ENCODE measurements at regions not wholly inside any gene's neighbourhood (a gene's known extent, or its start where the extent isn't known, plus 50 kb on each side); places are given as distances from the start of the nearest gene placed in this dataset.

DNA sequence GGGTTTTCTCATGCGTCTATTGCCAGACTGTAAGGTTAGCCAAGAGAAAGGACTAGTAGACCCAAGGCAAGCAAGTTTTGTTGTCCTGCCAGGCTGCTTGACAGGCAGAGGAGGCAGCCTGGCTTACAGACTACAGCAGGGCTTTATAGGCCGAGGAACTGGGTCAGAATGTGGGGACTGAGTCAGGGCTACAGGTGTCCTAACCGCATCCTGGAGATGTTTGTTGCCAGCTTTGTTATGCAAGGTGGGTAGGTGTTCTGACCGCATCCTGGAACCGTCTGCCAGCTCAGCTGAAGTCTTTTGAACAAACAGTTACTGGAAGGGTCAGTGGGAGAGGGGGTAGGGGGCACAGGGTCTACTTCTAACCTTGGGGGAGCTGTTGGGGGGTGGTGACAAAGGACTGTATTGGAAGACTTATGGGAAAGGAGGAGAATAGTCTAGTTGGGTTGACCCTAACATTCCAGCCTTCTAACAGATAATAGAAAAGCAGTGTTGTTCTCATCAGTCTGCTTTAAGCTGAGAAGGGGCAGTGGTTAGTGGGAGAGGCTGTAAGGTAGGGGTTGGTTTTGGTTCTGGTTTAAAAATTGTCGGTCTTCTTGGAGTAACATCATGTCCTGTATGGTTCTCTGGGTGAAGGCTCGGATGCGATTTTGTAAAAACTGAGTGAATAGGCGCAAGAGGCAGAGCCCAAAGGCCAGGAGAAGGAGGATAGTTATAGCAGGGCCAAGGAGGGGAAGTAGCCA lies 913.8 kb upstream of the SLITRK5 start:
- no peak for DNase-seq
- H3K27me3 Mint-ChIP-seq (ENCODE audit: insufficient read depth), result no peaks in the 10 kb centered on the region
- no peak overlapping the region for H3K4me3 Mint-ChIP-seq
- H3K9me3 Mint-ChIP-seq, result peaks cover 51% of the 10 kb centered on the region
- TF ChIP-seq, protein P1, sequence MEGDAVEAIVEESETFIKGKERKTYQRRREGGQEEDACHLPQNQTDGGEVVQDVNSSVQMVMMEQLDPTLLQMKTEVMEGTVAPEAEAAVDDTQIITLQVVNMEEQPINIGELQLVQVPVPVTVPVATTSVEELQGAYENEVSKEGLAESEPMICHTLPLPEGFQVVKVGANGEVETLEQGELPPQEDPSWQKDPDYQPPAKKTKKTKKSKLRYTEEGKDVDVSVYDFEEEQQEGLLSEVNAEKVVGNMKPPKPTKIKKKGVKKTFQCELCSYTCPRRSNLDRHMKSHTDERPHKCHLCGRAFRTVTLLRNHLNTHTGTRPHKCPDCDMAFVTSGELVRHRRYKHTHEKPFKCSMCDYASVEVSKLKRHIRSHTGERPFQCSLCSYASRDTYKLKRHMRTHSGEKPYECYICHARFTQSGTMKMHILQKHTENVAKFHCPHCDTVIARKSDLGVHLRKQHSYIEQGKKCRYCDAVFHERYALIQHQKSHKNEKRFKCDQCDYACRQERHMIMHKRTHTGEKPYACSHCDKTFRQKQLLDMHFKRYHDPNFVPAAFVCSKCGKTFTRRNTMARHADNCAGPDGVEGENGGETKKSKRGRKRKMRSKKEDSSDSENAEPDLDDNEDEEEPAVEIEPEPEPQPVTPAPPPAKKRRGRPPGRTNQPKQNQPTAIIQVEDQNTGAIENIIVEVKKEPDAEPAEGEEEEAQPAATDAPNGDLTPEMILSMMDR (IDR thresholded peaks at IDR 0.05), result no peak
- no peak overlapping the region for H3K27ac Mint-ChIP-seq
- peaks cover 5% of the 10 kb centered on the region; the same call in 1 of the 2 replicates for H3K36me3 Mint-ChIP-seq (ENCODE audit: low read depth)
- H3K4me1 Mint-ChIP-seq (ENCODE audit: low read depth), result no peaks in the 10 kb centered on the region

DNA sequence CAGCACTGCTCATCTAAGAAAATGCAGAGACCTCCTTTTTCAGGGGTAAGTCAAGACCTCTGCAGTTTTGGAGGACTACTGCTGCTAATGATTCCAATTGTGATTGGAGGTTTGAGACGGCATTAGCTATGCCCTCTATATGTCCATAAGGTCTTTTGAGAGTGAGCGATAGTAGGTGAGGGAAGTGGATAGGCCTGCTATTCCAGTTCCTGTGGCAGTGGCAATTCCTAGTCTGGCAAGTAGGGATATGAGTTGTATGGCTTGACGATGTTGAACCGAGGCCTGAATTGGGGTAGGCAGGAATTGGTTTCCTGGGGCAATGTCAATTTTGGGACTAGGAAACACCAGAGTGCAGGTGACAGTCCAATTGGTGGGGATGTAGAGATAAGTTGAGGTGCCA lies 913.1 kb upstream of the SLITRK5 start:
- no peak for DNase-seq
- no peaks in the 10 kb centered on the region for H3K27me3 Mint-ChIP-seq (ENCODE audit: insufficient read depth)
- TF ChIP-seq, protein P1 (IDR thresholded peaks at IDR 0.05), result no peak
- peaks cover 5% of the 10 kb centered on the region; the same call in 1 of the 2 replicates for H3K36me3 Mint-ChIP-seq (ENCODE audit: low read depth)
- H3K9me3 Mint-ChIP-seq, result peaks cover 53% of the 10 kb centered on the region
- H3K4me3 Mint-ChIP-seq, result no peak overlapping the region
- H3K4me1 Mint-ChIP-seq (ENCODE audit: low read depth), result no peaks in the 10 kb centered on the region
- no peak overlapping the region for H3K27ac Mint-ChIP-seq

DNA sequence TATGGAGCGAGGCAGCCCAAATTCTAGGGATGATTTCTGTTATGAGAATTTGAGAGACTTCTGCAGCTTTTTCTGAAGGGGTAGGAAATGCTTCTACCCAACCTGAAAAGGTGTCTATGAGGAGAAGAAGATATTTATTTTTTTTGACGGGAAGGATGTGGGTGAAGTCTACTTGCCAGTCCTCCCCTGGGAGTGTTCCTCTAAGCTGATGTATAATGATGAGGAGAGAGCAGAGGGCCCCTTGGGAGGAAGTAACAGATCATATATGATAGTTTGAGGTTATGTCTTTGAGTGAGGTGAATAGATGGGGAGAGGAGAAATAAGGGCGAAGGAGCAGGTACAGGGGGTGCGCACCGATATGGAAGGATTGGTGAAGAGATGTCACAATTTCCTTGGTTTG lies 910.6 kb upstream of the SLITRK5 start:
- TF ChIP-seq, protein P1 (IDR thresholded peaks at IDR 0.05), result no peak

DNA sequence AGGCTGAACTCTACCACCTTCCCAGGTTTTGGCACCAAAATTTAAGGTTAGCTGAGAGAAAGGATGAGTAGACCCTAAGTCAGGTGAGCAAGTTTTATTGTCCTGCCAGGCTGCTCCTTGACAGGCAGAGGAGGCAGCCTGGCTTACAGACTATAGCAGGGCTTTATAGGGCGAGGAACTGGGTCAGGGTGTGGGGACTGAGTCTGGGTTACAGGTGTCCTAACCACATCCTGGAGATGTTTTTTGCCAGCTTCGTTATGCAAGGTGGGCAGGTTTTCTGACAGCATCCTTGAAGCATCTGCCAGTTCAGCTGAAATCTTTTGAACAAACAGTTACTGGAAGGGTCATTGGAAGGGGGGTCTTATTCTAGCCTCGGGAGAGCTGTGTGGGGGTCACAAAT lies 905.7 kb upstream of the SLITRK5 start:
- TF ChIP-seq, protein P1 (IDR thresholded peaks at IDR 0.05), result no peak
- no peak overlapping the region for H3K27ac Mint-ChIP-seq
- H3K36me3 Mint-ChIP-seq (ENCODE audit: low read depth), result no peaks in the 10 kb centered on the region
- no peaks in the 10 kb centered on the region for H3K4me1 Mint-ChIP-seq (ENCODE audit: low read depth)
- peaks cover 54% of the 10 kb centered on the region for H3K9me3 Mint-ChIP-seq
- H3K27me3 Mint-ChIP-seq (ENCODE audit: insufficient read depth), result no peaks in the 10 kb centered on the region; the same call in 1 of the 2 replicates
- no peak for DNase-seq
- no peak overlapping the region for H3K4me3 Mint-ChIP-seq

More for the DNA sequence above, 910.6 kb upstream of the SLITRK5 start:
- Mint-ChIP-seq H3K27me3 (ENCODE audit: insufficient read depth) (no peaks in the 10 kb centered on the region; the same call in 1 of the 2 replicates), H3K4me3 (no peak overlapping the region), H3K9me3 (peaks cover 73% of the 10 kb centered on the region), H3K36me3 (ENCODE audit: low read depth) (peaks cover 5% of the 10 kb centered on the region; the same call in 1 of the 2 replicates), H3K27ac (no peak overlapping the region), H3K4me1 (ENCODE audit: low read depth) (no peaks in the 10 kb centered on the region)
- DNase-seq, result no peak

DNA sequence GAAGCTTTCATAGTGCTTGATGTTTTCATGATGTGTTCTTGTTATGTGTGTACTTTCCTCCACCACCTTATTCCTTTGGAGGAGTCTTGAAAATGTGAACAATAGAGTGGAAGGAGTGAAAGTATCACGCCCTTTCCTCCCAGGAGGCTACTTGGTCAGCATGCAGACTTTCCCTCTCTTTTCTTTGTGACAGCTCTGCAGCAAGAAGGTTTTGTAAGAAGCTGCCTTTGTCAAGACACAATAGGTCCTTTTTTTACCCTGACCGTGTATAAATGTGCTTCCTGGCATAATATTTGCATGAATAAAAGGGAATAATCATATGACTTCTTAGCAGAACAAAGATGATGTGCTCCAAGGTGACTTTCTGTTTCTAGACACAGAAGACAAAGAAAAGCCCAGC lies 882.6 kb upstream of the SLITRK5 start:
- H3K27me3 Mint-ChIP-seq (ENCODE audit: insufficient read depth), result no peaks in the 10 kb centered on the region; the same call in 1 of the 2 replicates
- no peaks in the 10 kb centered on the region for H3K4me1 Mint-ChIP-seq (ENCODE audit: low read depth)
- H3K9me3 Mint-ChIP-seq, result peaks cover 39% of the 10 kb centered on the region
- TF ChIP-seq, protein P1 (IDR thresholded peaks at IDR 0.05), result no peak
- DNase-seq, result no peak
- peaks cover 5% of the 10 kb centered on the region; the same call in 1 of the 2 replicates for H3K36me3 Mint-ChIP-seq (ENCODE audit: low read depth)
- H3K4me3 Mint-ChIP-seq, result no peak overlapping the region
- no peak overlapping the region for H3K27ac Mint-ChIP-seq
